ENCODE measurements at regions not wholly inside any gene's neighbourhood (a gene's known extent, or its start where the extent isn't known, plus 50 kb on each side); places are given as distances from the start of the nearest gene placed in this dataset.

DNA sequence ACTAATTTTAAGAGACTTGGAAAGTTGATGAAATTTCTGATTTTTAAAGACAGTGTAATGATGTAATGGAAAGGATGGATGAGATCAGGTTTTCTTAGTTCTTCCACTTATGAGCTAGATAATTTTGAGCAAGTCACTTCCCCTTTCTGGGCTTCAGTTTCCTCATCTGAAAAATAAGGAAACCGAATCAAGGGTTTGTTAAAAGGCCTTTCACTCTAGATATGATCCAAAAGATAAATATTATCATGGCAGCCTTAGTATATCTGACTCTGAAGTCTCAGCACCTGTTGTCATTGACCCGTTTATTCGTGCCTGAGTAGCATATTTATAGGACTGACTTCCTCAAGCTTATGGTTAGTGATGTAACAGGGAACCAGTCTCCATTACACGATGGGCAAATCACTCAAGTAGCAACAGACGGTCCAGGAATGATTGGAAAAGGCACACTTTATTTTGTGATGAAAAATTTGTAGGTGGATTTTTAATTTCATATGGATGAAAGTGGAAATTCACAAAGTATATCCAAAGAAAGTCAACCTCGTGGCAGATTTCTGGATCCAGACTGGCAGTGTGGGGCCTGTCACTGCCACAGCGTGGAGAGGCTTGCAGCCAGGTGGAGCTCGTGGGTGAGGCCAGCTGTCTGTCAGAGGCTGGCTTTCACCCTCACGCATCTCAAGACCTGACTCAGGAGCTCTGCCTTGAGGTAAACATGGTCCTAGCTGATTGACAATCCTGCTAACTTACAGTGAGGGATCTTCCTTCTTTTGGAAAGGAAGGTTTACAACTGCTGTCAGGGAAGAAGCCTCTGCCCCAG, 137.9 kb upstream of the CXCR4 start:
- no peaks in the 10 kb centered on the region for H3K27me3 ChIP-seq (ENCODE audit: insufficient read depth)
- TF ChIP-seq MEF2A (IDR thresholded peaks at IDR 0.05; ENCODE audit: borderline replicate concordance, low read depth) (no peak), TEAD4 (IDR thresholded peaks at IDR 0.05; ENCODE audit: borderline replicate concordance, insufficient read depth) (no peak), FOXM1 (IDR thresholded peaks at IDR 0.05; ENCODE audit: low read depth) (no peak), GATA2 (CRISPR knock-in tag; IDR thresholded peaks at IDR 0.05) (no peak), POLR2AphosphoS5 (IDR thresholded peaks at IDR 0.05; ENCODE audit: low read depth, low read length) (no peak), FOSL2 (IDR thresholded peaks at IDR 0.05; ENCODE audit: borderline replicate concordance, low read depth) (no peak), NFIC (IDR thresholded peaks at IDR 0.05; ENCODE audit: borderline replicate concordance) (no peak), ELF1 (IDR thresholded peaks at IDR 0.05) (no peak), CHD2 (IDR thresholded peaks at IDR 0.05; ENCODE audit: low read length, partially characterized antibody) (no peak), RXRA (IDR thresholded peaks at IDR 0.05; ENCODE audit: borderline replicate concordance, low read depth) (no peak), RCOR1 (IDR thresholded peaks at IDR 0.05; ENCODE audit: low read length) (no peak)
- TF ChIP-seq, protein P1, sequence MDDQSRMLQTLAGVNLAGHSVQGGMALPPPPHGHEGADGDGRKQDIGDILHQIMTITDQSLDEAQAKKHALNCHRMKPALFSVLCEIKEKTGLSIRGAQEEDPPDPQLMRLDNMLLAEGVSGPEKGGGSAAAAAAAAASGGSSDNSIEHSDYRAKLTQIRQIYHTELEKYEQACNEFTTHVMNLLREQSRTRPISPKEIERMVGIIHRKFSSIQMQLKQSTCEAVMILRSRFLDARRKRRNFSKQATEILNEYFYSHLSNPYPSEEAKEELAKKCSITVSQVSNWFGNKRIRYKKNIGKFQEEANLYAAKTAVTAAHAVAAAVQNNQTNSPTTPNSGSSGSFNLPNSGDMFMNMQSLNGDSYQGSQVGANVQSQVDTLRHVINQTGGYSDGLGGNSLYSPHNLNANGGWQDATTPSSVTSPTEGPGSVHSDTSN (IDR thresholded peaks at IDR 0.05), result no peak
- TF ChIP-seq, protein P2, sequence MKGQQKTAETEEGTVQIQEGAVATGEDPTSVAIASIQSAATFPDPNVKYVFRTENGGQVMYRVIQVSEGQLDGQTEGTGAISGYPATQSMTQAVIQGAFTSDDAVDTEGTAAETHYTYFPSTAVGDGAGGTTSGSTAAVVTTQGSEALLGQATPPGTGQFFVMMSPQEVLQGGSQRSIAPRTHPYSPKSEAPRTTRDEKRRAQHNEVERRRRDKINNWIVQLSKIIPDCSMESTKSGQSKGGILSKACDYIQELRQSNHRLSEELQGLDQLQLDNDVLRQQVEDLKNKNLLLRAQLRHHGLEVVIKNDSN (IDR thresholded peaks at IDR 0.05; ENCODE audit: borderline replicate concordance, low read depth), result no peak
- TF ChIP-seq, protein P3, sequence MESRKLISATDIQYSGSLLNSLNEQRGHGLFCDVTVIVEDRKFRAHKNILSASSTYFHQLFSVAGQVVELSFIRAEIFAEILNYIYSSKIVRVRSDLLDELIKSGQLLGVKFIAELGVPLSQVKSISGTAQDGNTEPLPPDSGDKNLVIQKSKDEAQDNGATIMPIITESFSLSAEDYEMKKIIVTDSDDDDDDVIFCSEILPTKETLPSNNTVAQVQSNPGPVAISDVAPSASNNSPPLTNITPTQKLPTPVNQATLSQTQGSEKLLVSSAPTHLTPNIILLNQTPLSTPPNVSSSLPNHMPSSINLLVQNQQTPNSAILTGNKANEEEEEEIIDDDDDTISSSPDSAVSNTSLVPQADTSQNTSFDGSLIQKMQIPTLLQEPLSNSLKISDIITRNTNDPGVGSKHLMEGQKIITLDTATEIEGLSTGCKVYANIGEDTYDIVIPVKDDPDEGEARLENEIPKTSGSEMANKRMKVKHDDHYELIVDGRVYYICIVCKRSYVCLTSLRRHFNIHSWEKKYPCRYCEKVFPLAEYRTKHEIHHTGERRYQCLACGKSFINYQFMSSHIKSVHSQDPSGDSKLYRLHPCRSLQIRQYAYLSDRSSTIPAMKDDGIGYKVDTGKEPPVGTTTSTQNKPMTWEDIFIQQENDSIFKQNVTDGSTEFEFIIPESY (IDR thresholded peaks at IDR 0.05; ENCODE audit: borderline replicate concordance, low read depth), result no peak
- no peak overlapping the region for H2AFZ ChIP-seq (ENCODE audit: low read depth)
- DNase-seq, result no peak
- no peak overlapping the region for H3K4me3 ChIP-seq (ENCODE audit: low read depth in 2 of 2, low read length in 1 of 2)
- no peaks in the 10 kb centered on the region for H4K20me1 ChIP-seq (ENCODE audit: insufficient read depth)
- H3K36me3 ChIP-seq (replicated peaks in 1 of 2; ENCODE audit: control insufficient read depth in 1 of 2, insufficient read depth in 2 of 2, low read length in 1 of 2), result no peaks in the 10 kb centered on the region
- H3K27ac ChIP-seq (ENCODE audit: low read depth in 2 of 2, low read length in 1 of 2), result no peak overlapping the region
- no peaks in the 10 kb centered on the region for H3F3A ChIP-seq (replicated peaks; ENCODE audit: insufficient read depth)
- POLR2A ChIA-PET, result no interaction called here
- no peaks in the 10 kb centered on the region for H3K79me2 ChIP-seq (ENCODE audit: insufficient read depth)
- no peaks in the 10 kb centered on the region for H3K9me2 ChIP-seq
- no peak overlapping the region for H3K4me2 ChIP-seq
- WGBS (ENCODE audit: low lambda C conversion rate), result 21% methylated on average over 7 of the region's 9 CpGs
- CTCF ChIA-PET, result no interaction called here
- no peak overlapping the region for H3K9ac ChIP-seq
- H3K9me3 ChIP-seq, result no peaks in the 10 kb centered on the region
- H3K4me1 ChIP-seq (ENCODE audit: control insufficient read depth in 1 of 2, insufficient read depth in 2 of 2, low read depth in 1 of 2, low read length in 1 of 2), result peaks cover 0 to 8% of the 10 kb centered on the region in 2 experiments; a peak in 2 of 4 replicates
